Myocyte (in vitro differentiated cells): ENCODE measurements at regions not wholly inside any gene's neighbourhood (a gene's known extent, or its start where the extent isn't known, plus 50 kb on each side); places are given as distances from the start of the nearest gene placed in this dataset.

Experiments
- DNase-seq: peaks from one replicate; pipeline ENCODE4 v3.0.0-alpha.2; 2012; ENCODE audit warnings: low read depth

DNA sequence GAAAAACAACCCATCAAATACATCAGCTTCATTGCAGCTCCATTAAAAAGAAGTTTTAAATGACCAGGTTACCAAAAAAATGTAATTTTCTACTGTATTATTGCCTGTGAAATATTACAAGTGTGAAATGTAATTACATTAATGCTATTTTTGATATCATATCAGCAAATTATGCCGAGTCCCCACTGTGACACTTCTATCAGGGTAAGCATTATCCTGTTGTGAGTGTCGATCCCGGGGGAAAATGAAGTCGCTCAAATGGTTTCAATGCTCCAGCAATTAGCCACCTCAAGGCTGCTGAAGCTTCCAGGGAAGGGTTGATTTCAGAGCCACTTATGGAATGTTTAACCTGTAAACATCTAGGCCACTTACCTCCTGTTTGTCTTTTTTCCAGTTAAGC, 70.4 kb downstream of the RCN1 start:
- no peak for DNase-seq

DNA sequence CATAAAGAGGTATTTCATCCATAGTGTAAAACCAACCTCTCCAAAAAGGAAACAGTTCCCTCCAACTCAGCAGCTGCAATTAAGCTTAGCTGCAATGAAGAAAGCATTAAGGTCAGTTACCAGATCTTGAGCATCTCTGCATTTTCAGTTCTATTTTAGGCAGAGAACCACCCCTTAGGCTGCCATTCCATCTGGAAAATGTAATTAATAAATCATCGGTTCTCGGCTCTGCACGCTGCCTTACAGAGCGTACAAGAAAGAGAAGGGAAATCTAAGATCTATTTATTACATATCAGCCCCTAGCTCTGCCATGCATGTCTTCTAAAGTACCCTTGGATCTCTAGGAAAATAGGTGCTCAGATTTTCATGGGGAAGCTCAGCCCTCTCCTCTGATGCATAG, 71.5 kb downstream of the RCN1 start:
- DNase-seq: no peak

GRCh38 chr11:32162906-32163305, 72.0 kb downstream of the RCN1 start:
- no peak for DNase-seq

GRCh38 chr11:32163557-32163956, 72.7 kb downstream of the RCN1 start:
- no peak for DNase-seq

GRCh38 chr11:32164836-32165235, 74.0 kb downstream of the RCN1 start:
- DNase-seq: no peak

- DNase-seq: no peak
These were observed 78.0 kb downstream of the RCN1 start for GRCh38 chr11:32168924-32169323.

DNA sequence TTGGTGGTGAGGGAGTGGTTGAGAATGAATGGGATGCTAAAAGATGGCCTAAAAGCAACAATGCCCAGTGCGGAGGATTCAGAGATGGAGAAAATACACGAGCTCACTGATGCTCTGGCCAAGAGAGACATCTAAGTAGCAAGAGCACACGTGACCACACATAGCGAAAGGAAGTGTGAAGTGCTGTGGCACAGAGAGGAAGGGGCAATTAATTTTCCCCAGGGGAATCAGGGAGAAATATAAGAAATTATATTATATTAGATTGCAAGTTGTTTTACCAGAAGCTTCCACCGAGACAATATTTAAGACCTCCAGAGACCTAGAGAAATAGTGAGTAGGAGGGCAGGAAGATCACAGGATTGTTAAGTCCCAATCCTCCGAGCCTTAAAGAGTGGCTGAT, 80.6 kb downstream of the RCN1 start:
- no peak for DNase-seq

- no peak for DNase-seq
These were observed 81.4 kb downstream of the RCN1 start for GRCh38 chr11:32172041-32172847.

DNA sequence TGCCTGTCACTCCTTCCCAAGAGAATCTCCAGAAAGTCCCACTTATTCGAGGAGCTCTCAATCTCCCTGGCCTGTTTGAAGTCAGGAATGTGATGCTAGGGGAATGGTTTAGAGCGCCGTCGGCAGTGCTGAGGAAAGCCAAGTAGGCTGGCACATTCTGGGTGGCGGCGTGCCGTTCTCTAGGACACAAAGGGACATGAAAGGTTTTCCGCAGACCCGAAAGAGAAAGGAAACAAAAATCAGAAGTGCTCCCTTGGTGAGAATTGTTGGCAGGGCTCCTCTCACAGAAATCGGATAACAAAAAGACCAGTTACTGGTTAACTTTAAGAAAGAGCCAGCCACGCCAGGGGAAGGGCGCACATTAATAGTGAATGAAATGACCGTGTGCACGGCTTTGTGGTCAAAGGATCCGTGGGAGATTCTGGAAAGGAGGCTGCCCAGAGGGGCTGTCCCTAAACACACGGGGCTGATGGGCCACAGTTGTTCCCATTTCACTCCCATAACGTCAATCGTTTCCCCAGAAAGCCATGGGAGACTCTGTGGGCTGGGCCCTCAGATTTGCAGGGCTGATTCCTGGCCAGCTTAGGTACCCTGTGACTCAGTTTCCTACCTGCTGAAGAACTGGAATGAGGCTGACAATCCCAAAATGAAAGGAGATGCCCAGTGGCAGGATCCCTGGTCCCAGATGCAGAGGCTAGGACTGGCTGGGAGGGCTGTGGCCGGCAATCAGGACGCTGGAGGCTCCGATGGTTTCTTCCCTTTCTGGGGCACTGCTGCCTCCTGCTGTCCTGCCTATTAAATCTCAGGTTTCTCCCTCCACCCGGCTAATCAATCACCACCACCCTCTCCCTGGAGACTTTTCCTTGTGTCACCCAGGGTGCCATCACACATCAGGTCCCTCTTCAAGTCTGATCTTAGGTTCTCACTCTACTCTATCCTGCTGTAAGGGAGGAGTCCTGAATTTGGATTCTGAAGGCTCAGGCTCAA, 82.3 kb downstream of the RCN1 start:
- peak; percentile 78 for DNase-seq

- DNase-seq: no peak
These were observed 83.1 kb downstream of the RCN1 start for GRCh38 chr11:32173977-32174376.

- peak; percentile 94 for DNase-seq
These were observed 85.5 kb downstream of the RCN1 start for GRCh38 chr11:32176223-32176934.

DNA sequence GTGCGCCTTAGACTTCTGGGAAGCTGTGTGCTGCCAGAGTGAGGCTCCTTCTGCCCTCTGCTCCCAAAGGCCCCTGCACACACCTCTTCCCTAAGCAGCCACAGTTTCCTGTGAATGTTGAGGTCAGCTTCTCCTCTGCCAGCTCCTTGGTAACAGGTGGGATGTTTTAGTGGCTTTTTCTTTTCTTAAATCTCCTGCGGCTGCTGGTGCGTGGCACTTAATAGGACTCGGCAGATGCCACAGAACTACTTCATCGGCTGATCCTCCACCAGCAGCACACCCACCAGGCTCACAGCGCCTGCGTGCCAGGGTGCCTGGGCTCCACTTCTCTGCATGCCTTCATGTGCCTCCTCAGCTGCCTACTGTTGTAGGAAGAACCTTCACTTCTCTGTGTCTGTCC, 87.8 kb downstream of the RCN1 start:
- peak; percentile 62 for DNase-seq

DNA sequence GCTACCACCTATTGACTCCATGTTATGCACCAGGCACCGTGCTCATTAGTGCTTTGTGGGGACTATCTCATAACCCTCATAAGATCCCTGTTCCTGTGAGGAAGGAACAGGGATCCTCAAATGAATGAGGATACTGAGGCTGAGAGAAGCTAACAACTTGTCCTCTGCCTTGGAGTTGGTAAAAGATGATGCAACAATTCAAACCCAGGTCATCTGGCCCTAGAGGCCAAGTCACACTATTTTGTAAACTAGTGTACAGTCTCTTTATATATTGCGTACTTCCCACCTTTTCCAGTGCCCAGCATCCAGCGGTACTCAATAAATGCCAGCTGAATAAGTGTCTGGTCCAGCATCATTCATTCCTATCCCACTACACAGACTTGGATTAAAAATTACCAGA, 92.6 kb downstream of the RCN1 start:
- DNase-seq: no peak

- DNase-seq: no peak
These were observed 93.3 kb downstream of the RCN1 start for GRCh38 chr11:32184041-32184722.

DNA sequence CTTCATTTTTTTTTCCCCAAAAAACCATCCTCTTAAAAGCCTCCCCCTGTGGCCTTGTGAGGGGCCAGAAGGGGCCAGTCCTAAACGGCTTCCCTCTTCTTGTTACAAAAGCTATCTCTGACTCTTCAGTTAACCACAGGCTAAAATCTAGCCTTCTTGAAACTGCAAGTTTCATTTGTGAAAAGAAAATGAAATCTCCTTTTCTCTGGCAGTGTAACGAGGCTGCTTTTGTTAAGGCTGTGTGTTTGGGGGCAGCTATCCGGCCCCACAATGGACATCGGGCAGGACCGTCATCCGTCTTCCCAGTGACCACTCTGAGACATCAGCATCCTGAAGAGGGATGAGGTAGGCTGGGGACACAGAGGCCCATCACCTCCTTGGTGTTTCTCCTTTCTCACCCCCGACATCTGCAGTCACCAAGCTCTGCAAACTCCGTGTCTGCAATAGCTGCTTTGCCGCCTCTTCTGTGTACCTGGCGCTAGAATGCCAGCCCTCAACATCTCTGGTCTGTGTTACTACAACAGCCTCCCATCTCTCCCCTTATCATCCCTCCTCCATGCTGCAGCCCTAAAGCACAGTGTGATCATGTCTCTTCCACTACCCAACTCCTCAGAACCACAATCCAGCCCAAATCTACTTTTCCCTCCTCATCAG, 94.0 kb downstream of the RCN1 start:
- DNase-seq: no peak

DNA sequence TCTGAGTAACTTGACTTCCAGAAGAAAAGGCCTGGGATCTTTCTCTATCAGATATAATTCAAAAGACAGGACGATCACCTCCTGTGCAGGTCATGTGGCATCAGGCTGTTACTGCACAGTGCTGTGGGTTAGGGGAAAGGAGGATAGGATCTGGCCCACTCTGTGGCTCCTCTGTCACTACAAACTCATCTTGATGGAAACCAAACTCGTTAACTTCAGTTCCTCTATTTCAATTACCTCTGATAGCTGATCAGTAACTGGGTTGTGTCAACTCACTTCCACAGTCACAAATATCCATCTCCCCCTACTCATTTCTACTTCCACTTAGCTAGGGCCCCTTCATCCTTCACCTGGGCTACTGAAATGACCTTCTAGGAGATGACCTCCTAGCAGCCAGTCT, 95.2 kb downstream of the RCN1 start:
- DNase-seq: no peak

GRCh38 chr11:32187111-32187510, 96.2 kb downstream of the RCN1 start:
- no peak for DNase-seq

GRCh38 chr11:32188785-32189184, 97.9 kb downstream of the RCN1 start:
- DNase-seq: no peak

DNA sequence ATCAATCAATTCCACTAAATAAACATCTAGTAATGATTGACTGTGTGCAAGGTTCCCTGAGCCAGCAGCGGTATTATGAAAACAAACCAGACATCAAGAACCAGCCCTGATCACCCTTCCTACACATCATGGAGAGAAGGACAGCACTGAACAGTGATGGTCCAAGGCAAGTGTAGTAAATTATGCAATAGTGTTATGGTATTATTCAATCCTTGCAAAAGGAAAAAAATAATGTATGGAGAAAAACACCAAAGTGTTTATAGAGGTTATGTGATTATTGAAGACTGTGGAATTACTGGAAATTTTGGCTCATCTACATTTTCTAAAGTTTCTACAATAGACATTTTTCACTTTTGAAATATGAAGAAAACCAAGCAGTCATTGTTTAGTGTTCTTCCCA, 105.3 kb downstream of the RCN1 start:
- DNase-seq: no peak

GRCh38 chr11:32198053-32198452, 107.2 kb downstream of the RCN1 start:
- DNase-seq: peak; percentile 43
